ENCODE measurements at regions not wholly inside any gene's neighbourhood (a gene's known extent, or its start where the extent isn't known, plus 50 kb on each side); places are given as distances from the start of the nearest gene placed in this dataset.

DNA sequence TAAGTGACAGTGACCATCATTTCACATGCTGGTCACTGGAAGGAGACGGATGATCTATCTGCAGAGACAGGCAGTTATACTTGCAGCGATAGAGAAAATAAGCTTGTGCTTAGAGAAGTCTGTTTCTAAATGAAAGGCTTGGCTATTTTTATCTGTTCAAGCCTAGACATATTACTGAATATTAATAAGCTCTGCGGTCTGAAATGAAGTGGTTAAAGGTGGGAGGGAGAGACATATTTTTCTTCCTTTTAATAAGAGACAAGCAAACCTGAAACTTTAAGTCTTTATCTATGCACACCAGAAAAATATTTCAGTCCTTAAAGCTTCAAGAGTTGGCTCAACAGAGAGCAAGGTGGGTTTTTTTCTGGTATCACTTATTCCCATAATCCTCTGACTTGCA lies 99.0 kb downstream of the CD200R1L start:
- no peak for DNase-seq
- Histone ChIP-seq H3K9me3 (no peaks in the 10 kb centered on the region), H3K4me1 (no peaks in the 10 kb centered on the region), H3K4me3 (replicated peaks in 1 of 3) (no peak overlapping the region), H3K27me3 (no peaks in the 10 kb centered on the region), H3K36me3 (no peaks in the 10 kb centered on the region), H3K27ac (no peak overlapping the region)
- WGBS, 2 donors: 92% methylated on average over 3 of the region's 3 CpGs
- no peak for TF ChIP-seq POLR2A (IDR thresholded peaks at IDR 0.05)
- TF ChIP-seq, protein P1, sequence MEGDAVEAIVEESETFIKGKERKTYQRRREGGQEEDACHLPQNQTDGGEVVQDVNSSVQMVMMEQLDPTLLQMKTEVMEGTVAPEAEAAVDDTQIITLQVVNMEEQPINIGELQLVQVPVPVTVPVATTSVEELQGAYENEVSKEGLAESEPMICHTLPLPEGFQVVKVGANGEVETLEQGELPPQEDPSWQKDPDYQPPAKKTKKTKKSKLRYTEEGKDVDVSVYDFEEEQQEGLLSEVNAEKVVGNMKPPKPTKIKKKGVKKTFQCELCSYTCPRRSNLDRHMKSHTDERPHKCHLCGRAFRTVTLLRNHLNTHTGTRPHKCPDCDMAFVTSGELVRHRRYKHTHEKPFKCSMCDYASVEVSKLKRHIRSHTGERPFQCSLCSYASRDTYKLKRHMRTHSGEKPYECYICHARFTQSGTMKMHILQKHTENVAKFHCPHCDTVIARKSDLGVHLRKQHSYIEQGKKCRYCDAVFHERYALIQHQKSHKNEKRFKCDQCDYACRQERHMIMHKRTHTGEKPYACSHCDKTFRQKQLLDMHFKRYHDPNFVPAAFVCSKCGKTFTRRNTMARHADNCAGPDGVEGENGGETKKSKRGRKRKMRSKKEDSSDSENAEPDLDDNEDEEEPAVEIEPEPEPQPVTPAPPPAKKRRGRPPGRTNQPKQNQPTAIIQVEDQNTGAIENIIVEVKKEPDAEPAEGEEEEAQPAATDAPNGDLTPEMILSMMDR (IDR thresholded peaks at IDR 0.05): no peak
- intact Hi-C loops (cut with DNase I): no loop called here

DNA sequence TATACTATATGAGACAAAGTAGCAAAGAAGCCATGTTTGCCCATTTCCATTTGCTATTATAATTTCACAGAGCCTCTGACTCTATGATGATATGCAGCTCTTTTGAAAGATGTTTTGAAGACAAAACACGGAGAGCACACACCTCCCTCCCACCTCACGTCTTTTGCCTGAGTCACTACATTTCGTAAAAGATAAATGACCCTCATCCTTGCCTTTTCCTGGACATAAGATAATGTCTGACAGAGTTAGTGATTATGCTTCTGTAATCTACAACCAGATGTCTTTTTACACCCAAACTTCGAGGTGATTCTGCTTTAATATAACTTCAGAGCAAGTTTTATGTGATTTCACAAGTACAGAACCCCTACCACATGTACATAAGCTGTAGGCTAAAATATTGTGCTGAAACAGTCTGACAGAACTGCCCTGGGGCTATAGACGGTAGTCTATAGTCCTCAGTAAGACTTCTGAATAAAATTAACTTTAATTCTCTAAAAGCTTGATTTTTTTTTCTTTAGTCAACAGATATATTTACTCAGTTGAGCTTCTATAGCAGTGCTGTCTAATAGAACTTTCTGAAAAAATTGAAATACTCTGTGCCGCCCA lies 99.9 kb downstream of the CD200R1L start:
- Histone ChIP-seq H3K27ac (no peak overlapping the region), H3K27me3 (no peaks in the 10 kb centered on the region), H3K36me3 (no peaks in the 10 kb centered on the region), H3K9me3 (no peaks in the 10 kb centered on the region), H3K4me1 (no peaks in the 10 kb centered on the region), H3K4me3 (replicated peaks in 1 of 3) (no peak overlapping the region)
- WGBS, 2 donors: 84 to 88% methylated on average over 6 of the region's 6 CpGs
- intact Hi-C loops (cut with DNase I): no loop called here
- DNase-seq: no peak
- TF ChIP-seq, protein P1 (IDR thresholded peaks at IDR 0.05): no peak
- TF ChIP-seq POLR2A (IDR thresholded peaks at IDR 0.05): no peak

DNA sequence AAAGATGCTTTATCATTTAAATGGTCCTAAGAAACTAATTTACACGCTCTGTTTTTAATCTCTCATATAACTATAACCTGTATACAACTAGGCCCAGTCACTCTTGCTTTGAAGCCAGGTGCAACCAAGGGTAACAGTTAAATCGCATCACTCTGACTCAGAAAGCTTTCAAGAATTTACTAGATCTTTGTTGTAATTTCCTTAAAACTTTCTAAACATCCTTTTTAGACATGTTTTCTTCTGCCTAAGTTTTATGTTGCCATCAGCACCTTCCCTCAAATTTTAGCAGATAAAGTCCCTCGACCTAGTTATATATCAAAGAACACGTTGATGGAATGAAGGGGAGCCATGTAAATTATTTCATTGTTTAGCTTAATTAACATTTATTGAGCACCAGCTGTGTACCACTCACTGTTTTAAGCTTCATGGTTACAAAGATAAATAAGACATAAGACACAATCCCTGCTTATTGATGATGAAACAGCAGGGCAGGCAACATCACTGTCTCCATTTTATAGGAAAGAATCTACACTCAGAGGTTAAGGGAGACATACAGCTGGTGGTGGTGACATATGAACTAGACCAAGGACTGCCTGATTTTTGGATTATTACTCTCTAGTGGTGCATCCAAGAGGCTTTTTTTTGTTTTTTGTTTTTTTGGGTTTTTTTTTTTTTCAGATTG lies 101.0 kb downstream of the CD200R1L start:
- Histone ChIP-seq H3K27ac (no peak overlapping the region), H3K4me1 (no peaks in the 10 kb centered on the region), H3K4me3 (replicated peaks in 1 of 3) (no peak overlapping the region), H3K36me3 (no peaks in the 10 kb centered on the region), H3K9me3 (no peaks in the 10 kb centered on the region), H3K27me3 (no peaks in the 10 kb centered on the region)
- WGBS, 2 donors: 73 to 95% methylated on average over 4 of the region's 4 CpGs
- no peak for DNase-seq
- TF ChIP-seq POLR2A (IDR thresholded peaks at IDR 0.05): no peak
- TF ChIP-seq, protein P1 (IDR thresholded peaks at IDR 0.05): no peak
- intact Hi-C loops (cut with DNase I): no loop called here

DNA sequence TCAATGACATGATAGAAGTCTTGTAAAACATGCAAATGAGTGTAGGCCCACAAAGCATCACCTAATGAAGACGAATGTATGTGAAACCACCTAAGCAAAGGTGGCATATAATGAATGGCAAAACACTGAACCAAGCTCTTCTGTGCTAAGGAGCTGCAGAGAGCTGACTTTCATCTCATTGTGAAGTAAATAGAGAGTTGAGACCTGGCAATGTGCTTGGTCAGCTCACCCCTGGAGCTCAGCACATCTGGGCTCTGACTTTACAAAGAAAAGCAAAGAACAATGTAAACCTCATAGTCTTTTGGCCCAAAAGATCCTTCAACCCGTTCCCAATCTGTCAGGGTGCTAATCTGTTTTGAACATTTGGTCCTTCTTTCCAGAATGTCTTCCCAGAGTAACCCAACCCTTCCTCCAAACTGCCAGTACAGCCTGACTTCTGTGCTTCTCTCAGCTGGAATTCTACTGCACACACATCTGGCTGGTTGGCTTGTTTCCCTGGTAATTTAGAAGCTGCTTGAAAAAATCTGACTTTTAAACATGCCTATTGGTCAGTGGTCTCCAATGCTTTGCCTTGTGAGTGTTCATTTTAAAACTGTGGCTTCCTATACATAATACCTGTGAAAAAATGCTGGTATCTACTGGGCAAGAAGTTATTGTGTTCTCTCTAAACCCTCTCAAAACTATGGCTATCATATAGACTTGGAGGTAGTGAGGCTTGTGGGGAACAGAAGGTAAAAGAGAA lies 101.7 kb downstream of the CD200R1L start:
- TF ChIP-seq, protein P1 (IDR thresholded peaks at IDR 0.05): no peak
- no peak for TF ChIP-seq POLR2A (IDR thresholded peaks at IDR 0.05)
- Histone ChIP-seq H3K9me3 (no peaks in the 10 kb centered on the region), H3K27ac (no peak overlapping the region), H3K36me3 (no peaks in the 10 kb centered on the region), H3K4me1 (no peaks in the 10 kb centered on the region), H3K27me3 (no peaks in the 10 kb centered on the region), H3K4me3 (replicated peaks in 1 of 3) (no peak overlapping the region)
- WGBS, 2 donors: 60 to 62% methylated on average over 2 of the region's 2 CpGs
- intact Hi-C loops (cut with DNase I): no loop called here
- DNase-seq: no peak

DNA sequence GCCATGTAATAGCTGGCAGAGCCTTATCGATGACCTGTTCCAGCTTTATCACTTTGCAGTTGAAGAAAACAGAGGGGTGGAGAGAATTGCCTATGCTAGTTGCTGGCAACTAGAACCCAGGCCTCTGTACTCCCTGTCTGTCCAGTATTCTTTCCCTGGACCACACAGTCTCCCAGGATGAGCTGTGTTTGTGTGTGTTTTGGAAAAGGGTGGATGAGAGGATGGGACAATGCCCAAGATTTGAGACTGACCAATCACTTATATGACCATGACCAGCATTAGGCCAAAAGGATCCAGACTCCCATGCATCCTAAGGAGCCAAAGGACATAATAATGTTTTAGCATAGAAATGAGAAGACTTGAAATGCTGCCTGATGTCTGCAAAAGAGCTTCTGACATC lies 102.6 kb downstream of the CD200R1L start:
- Histone ChIP-seq H3K4me3 (replicated peaks in 1 of 3) (no peak overlapping the region), H3K27me3 (no peaks in the 10 kb centered on the region), H3K36me3 (no peaks in the 10 kb centered on the region), H3K4me1 (peaks cover 0 to 4% of the 10 kb centered on the region in 2 donors), H3K27ac (no peak overlapping the region), H3K9me3 (no peaks in the 10 kb centered on the region)
- no peak for TF ChIP-seq POLR2A (IDR thresholded peaks at IDR 0.05)
- TF ChIP-seq, protein P1 (IDR thresholded peaks at IDR 0.05): no peak
- intact Hi-C loops (cut with DNase I): no loop called here
- 78 to 84% methylated on average over 1 of the region's 1 CpG for WGBS, 2 donors
- DNase-seq: no peak
